Stimulated activated CD8-positive, alpha-beta memory T cell treated with anti-CD3 and anti-CD28 coated beads, Interleukin-2, amount 100 ng/mL, for 48 hours (primary cell): ENCODE measurements at regions not wholly inside any gene's neighbourhood (a gene's known extent, or its start where the extent isn't known, plus 50 kb on each side); places are given as distances from the start of the nearest gene placed in this dataset.

ENCODE experiments used
- DNase-seq, 2 donors: peaks; one replicate each; pipeline ENCODE4 v3.0.0-alpha.2; 2020; ENCODE audit warnings: low read depth in 2 of 2

DNA sequence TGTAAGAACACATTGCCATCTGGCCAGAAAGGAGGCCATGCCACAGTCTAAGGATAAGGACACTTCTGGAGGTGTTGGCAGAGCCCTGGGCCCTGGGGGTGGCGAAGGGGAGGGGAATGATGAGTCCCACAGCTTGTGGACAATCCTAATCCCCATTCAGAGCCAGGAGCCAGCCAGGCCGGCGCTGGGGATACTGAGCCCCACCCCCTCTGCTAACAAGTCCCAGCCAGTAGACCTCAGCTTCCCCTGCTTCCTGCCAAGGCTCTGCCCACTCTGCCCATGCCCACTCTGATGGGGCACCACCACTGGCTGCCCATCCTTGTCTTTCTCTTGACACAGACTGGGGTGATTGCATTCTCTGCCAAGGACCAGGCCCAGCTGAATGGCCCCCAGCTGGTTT, 71.9 kb downstream of the NAV1 start:
- no peak for DNase-seq

- no peak for DNase-seq
These were observed 73.7 kb downstream of the NAV1 start for GRCh38 chr1:201612645-201613044.

DNA sequence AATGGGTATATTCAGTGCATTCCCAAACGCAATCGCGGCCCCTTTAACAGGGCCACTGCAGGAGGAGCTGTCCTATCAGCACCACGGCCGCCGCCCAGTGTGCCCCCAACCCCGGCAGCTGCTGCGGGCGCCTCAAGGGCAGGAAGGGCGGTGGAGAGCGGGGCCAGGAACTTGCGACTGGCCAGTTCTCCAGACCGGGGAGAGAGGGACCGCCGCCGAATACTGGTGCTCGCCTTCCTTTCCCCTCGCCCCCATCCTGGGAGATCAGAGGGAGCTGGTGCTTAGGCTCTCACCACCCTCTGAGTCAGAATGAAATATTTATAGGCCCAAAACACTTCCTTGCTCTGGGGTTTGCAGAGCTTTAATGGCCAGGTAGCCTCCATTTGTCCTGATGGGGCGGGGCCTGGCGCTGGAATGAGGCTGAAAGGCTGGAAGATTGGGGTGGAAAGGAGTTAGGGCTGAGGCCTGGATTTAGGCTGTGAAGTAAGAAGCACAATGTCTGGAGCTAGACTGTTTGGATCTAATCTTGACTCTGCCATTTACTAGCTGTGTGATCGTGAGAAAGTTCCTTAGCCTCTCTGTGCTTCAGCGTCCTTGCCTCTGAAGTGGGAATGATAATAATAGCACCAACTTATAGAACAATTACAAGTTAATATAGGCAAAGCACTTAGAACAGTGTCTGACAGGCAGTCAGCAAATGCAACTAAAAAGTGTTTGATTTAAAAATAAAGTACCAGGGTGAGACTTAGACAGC, 75.5 kb downstream of the NAV1 start:
- DNase-seq: no peak

- DNase-seq: no peak
These were observed 78.2 kb downstream of the NAV1 start for GRCh38 chr1:201617157-201617556.

DNA sequence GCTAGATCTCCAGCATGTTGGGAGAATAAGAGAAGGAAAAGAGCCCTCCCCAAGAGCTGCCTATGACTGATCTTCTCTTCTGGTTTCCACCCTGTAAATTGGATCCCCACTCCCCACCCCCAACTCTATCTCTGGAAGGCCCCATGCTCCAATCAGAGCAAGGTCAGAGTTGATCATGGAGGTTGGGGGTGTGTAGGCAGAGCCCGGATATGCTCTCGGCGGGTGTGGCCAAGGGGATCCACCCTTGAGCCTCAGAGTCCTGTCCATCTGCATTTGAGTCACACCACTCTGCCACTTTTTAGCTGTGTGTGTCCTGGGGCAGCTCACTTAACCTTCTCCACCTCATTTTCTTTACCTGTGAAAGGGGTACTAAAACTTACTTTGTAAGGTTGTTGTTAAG, 79.5 kb downstream of the NAV1 start:
- DNase-seq: no peak

- DNase-seq: no peak
These were observed 80.0 kb downstream of the NAV1 start for GRCh38 chr1:201618905-201619304.

DNA sequence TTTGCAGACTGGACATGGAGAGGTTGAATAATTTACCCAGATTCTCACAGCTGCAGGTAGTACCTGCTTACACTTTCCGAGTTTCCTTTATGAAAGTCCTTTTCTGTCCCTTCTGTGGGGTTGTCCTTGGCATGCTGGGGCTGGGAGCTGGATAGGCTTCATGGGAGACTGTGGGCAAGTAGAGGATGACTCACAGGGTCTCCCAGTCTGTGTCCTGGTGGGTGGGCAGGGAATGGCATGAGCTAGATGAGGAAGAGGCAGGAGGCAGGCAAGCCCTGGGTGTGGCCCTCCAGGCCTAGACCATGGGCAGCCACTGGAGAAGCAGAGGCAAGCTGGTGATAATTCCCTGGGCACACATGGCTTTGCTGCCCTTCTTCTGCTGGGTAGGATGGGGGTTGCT, 80.6 kb downstream of the NAV1 start:
- DNase-seq: no peak

- no peak for DNase-seq
These were observed 83.4 kb downstream of the NAV1 start for GRCh38 chr1:201622353-201622752.

GRCh38 chr1:201622824-201623223, 83.9 kb downstream of the NAV1 start:
- DNase-seq: no peak

DNA sequence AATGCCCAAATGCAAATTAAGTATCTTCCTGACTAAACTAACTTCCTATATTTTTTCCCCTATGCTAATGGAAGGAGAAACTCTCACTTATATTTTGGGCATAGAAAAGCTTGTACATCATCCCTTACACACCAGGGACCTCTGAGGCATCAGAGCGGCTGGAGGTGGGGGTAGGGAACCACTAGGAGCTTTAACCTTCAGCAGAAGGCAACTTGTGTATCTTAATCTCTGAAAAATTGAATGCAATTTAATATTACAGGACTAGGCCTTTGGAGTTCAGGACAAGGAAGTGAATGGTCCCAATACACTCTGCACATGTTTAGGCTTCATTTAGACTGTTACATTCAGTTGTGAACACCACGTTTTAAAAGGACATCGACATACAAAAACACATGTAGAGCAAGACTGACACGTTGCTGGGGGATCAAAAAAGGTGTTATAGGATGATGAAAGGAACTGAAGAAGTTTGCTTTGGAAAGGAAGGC, 85.9 kb downstream of the NAV1 start:
- DNase-seq: no peak

- DNase-seq: no peak
These were observed 86.4 kb downstream of the NAV1 start for GRCh38 chr1:201625226-201625761.

DNA sequence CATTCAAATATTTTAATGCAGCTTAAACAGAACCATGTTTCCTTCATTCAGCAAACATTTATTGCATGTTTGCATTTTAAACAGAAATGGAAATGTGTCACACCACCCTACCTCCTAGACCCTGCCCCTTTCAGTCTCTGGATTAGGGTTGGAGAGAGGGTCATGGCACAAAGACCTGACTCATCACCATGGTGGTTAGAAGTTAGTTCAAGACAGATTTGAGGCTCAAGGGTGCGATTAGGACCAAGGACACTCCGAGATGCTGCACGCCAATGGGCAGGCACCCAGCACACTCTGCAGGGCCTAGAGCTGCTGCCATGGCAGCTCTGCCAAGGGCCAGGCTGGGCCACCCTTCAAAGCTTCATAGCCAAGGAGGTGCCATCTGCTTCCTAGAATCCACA, 86.9 kb downstream of the NAV1 start:
- no peak for DNase-seq

DNA sequence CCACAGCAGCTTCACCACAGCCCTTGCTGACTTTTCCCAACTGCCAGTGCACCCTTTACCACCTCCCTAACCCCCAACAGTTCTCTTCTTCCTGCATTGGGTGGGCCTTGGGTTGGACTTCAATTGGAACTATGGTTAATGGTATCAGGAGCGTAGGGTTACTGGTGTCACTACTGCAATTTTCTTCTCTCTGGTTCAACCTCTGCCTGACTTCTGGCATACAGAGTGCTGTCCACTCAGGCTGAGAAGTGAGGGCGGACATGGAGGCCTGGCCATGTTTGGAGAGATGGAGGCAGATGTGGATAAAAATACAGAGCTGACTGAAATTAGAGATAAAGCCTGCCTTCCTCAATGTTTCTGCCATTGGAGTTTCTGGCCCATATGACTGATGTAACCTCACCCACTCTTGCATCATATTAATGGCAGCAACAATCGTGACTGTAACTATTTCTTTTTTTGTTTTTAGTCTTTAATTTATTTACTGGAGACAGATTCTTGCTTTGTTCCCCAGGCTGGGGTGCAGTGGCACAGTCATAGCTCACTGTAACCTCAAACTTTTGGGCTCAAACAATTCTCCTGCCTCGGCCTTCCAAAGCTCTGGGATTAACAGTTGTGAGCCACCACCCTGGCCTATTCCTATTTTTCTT, 87.8 kb downstream of the NAV1 start:
- DNase-seq: no peak

DNA sequence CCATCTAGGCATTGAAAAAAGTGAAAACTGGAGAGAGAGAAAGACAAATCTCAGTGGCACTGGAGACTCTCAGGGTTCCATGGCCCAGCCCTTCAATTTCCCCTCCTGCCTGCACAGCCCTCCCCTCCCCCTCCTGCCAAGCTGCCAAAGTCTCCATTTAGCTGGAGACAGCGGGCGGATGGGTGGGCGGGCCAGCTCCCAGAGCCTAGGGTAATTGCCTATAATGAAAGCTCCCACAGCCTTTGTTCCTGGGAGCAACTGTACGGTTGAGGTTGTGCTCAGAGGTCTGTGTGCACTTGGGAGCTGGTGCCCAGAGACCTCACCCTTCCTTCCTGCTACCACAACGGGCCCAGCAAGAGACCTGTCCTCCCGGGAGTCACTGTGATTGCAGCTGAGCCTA, 89.6 kb downstream of the NAV1 start:
- DNase-seq: no peak

- DNase-seq: no peak
These were observed 91.7 kb downstream of the NAV1 start for GRCh38 chr1:201630582-201630981.

- no peak for DNase-seq
These were observed 92.1 kb downstream of the NAV1 start for GRCh38 chr1:201631037-201631436.

DNA sequence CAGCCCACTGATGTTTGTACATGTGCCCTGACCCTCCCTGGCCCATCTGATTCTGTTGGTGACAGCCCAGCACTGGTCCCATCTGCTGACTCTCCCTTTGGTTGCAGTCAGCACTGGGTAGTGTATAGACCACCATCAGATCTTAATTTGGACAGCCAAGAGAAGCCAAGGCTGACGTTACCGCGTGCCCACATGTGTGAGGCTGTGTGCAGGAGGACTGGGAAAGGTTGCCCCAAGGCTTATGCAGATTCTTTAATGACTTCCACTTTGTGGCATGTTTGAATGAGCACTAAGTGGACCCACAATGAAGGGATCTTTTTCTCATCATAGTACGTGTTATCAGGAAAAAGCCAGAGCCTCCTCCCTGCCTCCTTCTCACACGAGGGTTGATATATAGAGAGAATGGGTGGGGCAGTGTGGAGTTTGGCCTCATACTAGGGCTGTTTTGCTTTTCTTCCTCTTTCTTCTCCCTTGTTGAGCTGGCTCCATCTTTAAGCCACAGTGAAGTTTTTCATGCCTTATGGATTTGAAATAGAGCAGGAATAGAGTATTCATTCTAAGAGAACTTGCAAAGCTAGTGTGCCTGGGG, 93.5 kb downstream of the NAV1 start:
- DNase-seq: no peak

DNA sequence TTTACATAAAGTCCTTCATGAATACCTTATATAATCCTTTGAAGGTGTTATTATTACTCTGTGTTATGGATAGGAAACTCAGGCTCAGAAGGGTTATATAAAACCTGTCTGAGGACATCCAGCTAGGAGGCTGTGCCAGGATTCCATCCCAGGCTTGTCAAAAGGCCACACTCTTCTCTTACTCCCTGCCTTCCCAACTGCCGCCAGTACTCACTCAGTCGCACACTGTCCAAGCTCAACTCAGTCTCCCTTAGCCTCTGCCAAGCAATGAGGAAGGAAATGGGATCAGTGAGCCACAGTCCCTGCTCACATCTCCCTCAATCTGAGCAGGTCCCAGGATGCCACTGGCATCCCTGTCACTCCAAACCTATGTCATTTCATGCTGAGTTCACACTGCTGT, 94.4 kb downstream of the NAV1 start:
- DNase-seq: no peak

- no peak for DNase-seq
These were observed 94.9 kb downstream of the NAV1 start for GRCh38 chr1:201633811-201634210.

DNA sequence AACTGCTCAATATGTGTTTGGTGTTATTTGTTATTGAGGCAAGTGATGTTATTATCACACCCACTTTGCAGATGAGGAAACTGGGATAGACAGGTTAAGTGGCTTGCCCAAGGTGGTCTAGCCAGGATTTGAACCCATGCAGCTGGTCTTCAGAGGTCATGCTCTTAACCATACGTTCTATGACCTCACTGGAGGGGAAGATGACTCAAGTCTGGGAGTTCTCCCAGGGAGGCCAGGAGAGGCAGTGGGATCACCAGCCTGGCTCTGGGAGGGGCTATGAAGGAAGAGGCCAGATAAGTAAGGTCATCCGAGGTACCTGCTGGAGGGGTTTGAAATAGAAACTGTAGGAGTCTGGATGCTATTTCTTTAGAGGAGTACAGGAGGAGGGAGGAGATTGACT, 95.3 kb downstream of the NAV1 start:
- DNase-seq: no peak

- no peak for DNase-seq
These were observed 97.2 kb downstream of the NAV1 start for GRCh38 chr1:201636097-201636496.

GRCh38 chr1:201636510-201636971, 97.6 kb downstream of the NAV1 start:
- no peak for DNase-seq
